ENCODE measurements at regions not wholly inside any gene's neighbourhood (a gene's known extent, or its start where the extent isn't known, plus 50 kb on each side); places are given as distances from the start of the nearest gene placed in this dataset.
A peak's percentile ranks its signal among the peaks of the same experiment; 100 is the strongest.

DNA sequence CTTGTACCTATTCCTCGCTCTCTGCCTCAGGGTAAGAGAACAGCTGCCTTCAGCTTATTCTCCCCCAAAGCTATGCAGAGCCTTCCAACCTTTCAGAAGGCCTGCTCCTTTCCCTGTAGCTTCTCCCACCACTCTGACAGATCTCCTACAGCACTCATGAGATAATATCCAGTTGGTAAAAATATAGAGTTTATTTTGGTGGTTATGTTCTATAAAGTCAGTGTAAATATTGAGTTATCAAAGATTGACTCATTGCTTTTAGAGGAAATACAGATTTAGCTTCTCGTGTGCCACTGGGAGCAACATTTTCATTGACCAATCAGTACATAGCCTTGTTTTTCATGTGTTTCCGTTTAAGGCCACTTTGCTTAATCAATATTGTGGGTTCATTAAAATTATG, 216.2 kb upstream of the TECRL start (continued):
- TF ChIP-seq EZH2 (IDR thresholded peaks at IDR 0.05; ENCODE audit: low read depth, unreplicated experiment): no peak
- TF ChIP-seq ZNF114 (CRISPR knock-in tag; IDR thresholded peaks at IDR 0.05): no peak
- TF ChIP-seq, protein P1, sequence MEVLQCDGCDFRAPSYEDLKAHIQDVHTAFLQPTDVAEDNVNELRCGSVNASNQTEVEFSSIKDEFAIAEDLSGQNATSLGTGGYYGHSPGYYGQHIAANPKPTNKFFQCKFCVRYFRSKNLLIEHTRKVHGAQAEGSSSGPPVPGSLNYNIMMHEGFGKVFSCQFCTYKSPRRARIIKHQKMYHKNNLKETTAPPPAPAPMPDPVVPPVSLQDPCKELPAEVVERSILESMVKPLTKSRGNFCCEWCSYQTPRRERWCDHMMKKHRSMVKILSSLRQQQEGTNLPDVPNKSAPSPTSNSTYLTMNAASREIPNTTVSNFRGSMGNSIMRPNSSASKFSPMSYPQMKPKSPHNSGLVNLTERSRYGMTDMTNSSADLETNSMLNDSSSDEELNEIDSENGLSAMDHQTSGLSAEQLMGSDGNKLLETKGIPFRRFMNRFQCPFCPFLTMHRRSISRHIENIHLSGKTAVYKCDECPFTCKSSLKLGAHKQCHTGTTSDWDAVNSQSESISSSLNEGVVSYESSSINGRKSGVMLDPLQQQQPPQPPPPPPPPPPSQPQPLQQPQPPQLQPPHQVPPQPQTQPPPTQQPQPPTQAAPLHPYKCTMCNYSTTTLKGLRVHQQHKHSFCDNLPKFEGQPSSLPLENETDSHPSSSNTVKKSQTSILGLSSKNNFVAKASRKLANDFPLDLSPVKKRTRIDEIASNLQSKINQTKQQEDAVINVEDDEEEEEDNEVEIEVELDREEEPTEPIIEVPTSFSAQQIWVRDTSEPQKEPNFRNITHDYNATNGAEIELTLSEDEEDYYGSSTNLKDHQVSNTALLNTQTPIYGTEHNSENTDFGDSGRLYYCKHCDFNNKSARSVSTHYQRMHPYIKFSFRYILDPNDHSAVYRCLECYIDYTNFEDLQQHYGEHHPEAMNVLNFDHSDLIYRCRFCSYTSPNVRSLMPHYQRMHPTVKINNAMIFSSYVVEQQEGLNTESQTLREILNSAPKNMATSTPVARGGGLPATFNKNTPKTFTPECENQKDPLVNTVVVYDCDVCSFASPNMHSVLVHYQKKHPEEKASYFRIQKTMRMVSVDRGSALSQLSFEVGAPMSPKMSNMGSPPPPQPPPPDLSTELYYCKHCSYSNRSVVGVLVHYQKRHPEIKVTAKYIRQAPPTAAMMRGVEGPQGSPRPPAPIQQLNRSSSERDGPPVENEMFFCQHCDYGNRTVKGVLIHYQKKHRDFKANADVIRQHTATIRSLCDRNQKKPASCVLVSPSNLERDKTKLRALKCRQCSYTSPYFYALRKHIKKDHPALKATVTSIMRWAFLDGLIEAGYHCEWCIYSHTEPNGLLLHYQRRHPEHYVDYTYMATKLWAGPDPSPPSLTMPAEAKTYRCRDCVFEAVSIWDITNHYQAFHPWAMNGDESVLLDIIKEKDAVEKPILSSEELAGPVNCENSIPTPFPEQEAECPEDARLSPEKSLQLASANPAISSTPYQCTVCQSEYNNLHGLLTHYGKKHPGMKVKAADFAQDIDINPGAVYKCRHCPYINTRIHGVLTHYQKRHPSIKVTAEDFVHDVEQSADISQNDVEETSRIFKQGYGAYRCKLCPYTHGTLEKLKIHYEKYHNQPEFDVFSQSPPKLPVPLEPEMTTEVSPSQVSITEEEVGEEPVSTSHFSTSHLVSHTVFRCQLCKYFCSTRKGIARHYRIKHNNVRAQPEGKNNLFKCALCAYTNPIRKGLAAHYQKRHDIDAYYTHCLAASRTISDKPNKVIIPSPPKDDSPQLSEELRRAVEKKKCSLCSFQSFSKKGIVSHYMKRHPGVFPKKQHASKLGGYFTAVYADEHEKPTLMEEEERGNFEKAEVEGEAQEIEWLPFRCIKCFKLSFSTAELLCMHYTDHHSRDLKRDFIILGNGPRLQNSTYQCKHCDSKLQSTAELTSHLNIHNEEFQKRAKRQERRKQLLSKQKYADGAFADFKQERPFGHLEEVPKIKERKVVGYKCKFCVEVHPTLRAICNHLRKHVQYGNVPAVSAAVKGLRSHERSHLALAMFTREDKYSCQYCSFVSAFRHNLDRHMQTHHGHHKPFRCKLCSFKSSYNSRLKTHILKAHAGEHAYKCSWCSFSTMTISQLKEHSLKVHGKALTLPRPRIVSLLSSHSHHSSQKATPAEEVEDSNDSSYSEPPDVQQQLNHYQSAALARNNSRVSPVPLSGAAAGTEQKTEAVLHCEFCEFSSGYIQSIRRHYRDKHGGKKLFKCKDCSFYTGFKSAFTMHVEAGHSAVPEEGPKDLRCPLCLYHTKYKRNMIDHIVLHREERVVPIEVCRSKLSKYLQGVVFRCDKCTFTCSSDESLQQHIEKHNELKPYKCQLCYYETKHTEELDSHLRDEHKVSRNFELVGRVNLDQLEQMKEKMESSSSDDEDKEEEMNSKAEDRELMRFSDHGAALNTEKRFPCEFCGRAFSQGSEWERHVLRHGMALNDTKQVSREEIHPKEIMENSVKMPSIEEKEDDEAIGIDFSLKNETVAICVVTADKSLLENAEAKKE (CRISPR knock-in tag; IDR thresholded peaks at IDR 0.05): no peak

DNA sequence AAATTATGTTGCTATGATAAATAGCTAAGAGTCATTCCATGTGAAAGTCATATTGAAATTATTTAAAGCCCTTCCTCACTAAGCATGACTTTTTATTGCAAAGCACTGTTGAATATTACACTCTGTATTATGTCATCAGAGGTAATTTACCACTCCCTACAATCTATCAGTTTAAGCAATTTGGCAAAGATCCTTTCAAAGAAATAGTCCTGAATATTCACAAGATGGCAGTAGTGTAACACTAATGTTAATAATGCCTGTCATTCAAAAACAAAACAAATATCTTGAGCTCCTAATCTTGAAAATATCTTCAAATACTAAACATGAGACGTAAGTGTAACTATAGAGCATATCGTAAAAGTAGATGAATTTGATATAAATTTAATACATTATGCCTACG, 208.6 kb upstream of the TECRL start:
- peaks cover 2% of the 10 kb centered on the region for H3K27me3 Mint-ChIP-seq (ENCODE audit: insufficient read depth, low read depth, poor library complexity)
- Histone ChIP-seq H3K36me3 (ENCODE audit: insufficient read depth) (no peaks in the 10 kb centered on the region), H2AFZ (no peak overlapping the region), H4K20me1 (replicated peaks; ENCODE audit: insufficient read depth) (no peaks in the 10 kb centered on the region), H3K27me3 (ENCODE audit: insufficient read depth) (no peaks in the 10 kb centered on the region), H3K27ac (ENCODE audit: low read depth) (no peak overlapping the region), H3K4me1 (ENCODE audit: insufficient read depth) (no peaks in the 10 kb centered on the region), H3F3A (replicated peaks; ENCODE audit: low read depth) (no peaks in the 10 kb centered on the region), H3K4me2 (no peak overlapping the region), H3K79me2 (replicated peaks; ENCODE audit: insufficient read depth) (no peaks in the 10 kb centered on the region), H3K4me3 (no peak overlapping the region), H3K9me2 (ENCODE audit: insufficient read depth) (no peaks in the 10 kb centered on the region)
- ATAC-seq (no peak), DNase-seq (ENCODE audit: low spot score) (peak; percentile 39)
- 0 out of 3 replicates have a peak, but pooled peaks cover 2% of the 10 kb centered on the region for H3K9me3 Mint-ChIP-seq
- no peak overlapping the region for H3K4me3 Mint-ChIP-seq
- H3K27ac Mint-ChIP-seq: peak overlapping the region; percentile 68
- H3K36me3 Mint-ChIP-seq (ENCODE audit: low read depth): 0 out of 3 replicates have a peak, but pooled peaks cover 1% of the 10 kb centered on the region
- TF ChIP-seq, protein P2, sequence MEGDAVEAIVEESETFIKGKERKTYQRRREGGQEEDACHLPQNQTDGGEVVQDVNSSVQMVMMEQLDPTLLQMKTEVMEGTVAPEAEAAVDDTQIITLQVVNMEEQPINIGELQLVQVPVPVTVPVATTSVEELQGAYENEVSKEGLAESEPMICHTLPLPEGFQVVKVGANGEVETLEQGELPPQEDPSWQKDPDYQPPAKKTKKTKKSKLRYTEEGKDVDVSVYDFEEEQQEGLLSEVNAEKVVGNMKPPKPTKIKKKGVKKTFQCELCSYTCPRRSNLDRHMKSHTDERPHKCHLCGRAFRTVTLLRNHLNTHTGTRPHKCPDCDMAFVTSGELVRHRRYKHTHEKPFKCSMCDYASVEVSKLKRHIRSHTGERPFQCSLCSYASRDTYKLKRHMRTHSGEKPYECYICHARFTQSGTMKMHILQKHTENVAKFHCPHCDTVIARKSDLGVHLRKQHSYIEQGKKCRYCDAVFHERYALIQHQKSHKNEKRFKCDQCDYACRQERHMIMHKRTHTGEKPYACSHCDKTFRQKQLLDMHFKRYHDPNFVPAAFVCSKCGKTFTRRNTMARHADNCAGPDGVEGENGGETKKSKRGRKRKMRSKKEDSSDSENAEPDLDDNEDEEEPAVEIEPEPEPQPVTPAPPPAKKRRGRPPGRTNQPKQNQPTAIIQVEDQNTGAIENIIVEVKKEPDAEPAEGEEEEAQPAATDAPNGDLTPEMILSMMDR (conservative IDR thresholded peaks at IDR 0.05; ENCODE audit: low read depth in 2 of 2): peak in 1 of 2 experiments; percentile 76
- no peak for TF ChIP-seq EZH2phosphoT487 (IDR thresholded peaks at IDR 0.05; ENCODE audit: unreplicated experiment)
- peaks cover 5% of the 10 kb centered on the region; the same call in 2 of the 3 replicates for H3K4me1 Mint-ChIP-seq

All from GM23338 (cell line).